ENCODE measurements at regions not wholly inside any gene's neighbourhood (a gene's known extent, or its start where the extent isn't known, plus 50 kb on each side); places are given as distances from the start of the nearest gene placed in this dataset.

GRCh38 chr16:54363766-54364165 lies 77.2 kb upstream of the IRX3 start:
- ChIA-PET POLR2A (no interaction called here), CTCF (no interaction called here)
- Mint-ChIP-seq H3K27me3 (peaks cover 5% of the 10 kb centered on the region), H3K4me3 (no peak overlapping the region), H3K36me3 (ENCODE audit: low read depth) (no peaks in the 10 kb centered on the region), H3K27ac (no peak overlapping the region), H3K9me3 (no peaks in the 10 kb centered on the region), H3K4me1 (no peaks in the 10 kb centered on the region)
- DNase-seq (no peak), ATAC-seq (ENCODE audit: low read depth) (no peak)
- intact Hi-C loops (cut with micrococcal nuclease): no loop called here
- no peak for TF ChIP-seq CTCF (IDR thresholded peaks at IDR 0.05)

- ATAC-seq (ENCODE audit: low read depth): no peak
- Mint-ChIP-seq H3K9me3 (no peaks in the 10 kb centered on the region), H3K36me3 (ENCODE audit: low read depth) (no peaks in the 10 kb centered on the region), H3K4me1 (no peaks in the 10 kb centered on the region), H3K4me3 (no peak overlapping the region), H3K27me3 (peaks cover 7% of the 10 kb centered on the region), H3K27ac (no peak overlapping the region)
- no peak for DNase-seq
- intact Hi-C loops (cut with micrococcal nuclease): no loop called here
- CTCF ChIA-PET: no interaction called here
- POLR2A ChIA-PET: no interaction called here
- no peak for TF ChIP-seq CTCF (IDR thresholded peaks at IDR 0.05)
Observed at GRCh38 chr16:54362591-54363206, 76.1 kb upstream of the IRX3 start.

GRCh38 chr16:54361246-54361645 lies 74.7 kb upstream of the IRX3 start:
- Mint-ChIP-seq H3K4me1 (no peaks in the 10 kb centered on the region), H3K36me3 (ENCODE audit: low read depth) (no peaks in the 10 kb centered on the region), H3K9me3 (no peaks in the 10 kb centered on the region), H3K27ac (no peak overlapping the region), H3K4me3 (no peak overlapping the region), H3K27me3 (peaks cover 7% of the 10 kb centered on the region)
- CTCF ChIA-PET: no interaction called here
- no peak for ATAC-seq (ENCODE audit: low read depth)
- TF ChIP-seq CTCF (IDR thresholded peaks at IDR 0.05): no peak
- no peak for DNase-seq
- POLR2A ChIA-PET: no interaction called here
- intact Hi-C loops (cut with micrococcal nuclease): no loop called here

- Mint-ChIP-seq H3K27me3 (peaks cover 7% of the 10 kb centered on the region), H3K27ac (no peak overlapping the region), H3K36me3 (ENCODE audit: low read depth) (no peaks in the 10 kb centered on the region), H3K4me1 (no peaks in the 10 kb centered on the region), H3K4me3 (no peak overlapping the region), H3K9me3 (peaks cover 1% of the 10 kb centered on the region)
- TF ChIP-seq CTCF (IDR thresholded peaks at IDR 0.05): no peak
- intact Hi-C loops (cut with micrococcal nuclease): no loop called here
- ChIA-PET POLR2A (no interaction called here), CTCF (no interaction called here)
- DNase-seq (no peak), ATAC-seq (ENCODE audit: low read depth) (no peak)
Observed at GRCh38 chr16:54360681-54361080, 74.1 kb upstream of the IRX3 start.

GRCh38 chr16:54359555-54359954 lies 73.0 kb upstream of the IRX3 start:
- Mint-ChIP-seq H3K27ac (no peak overlapping the region), H3K36me3 (ENCODE audit: low read depth) (no peaks in the 10 kb centered on the region), H3K9me3 (peaks cover 6% of the 10 kb centered on the region), H3K4me1 (no peaks in the 10 kb centered on the region), H3K4me3 (no peak overlapping the region), H3K27me3 (peaks cover 7% of the 10 kb centered on the region)
- DNase-seq (no peak), ATAC-seq (ENCODE audit: low read depth) (no peak)
- no peak for TF ChIP-seq CTCF (IDR thresholded peaks at IDR 0.05)
- POLR2A ChIA-PET: no interaction called here
- intact Hi-C loops (cut with micrococcal nuclease): no loop called here
- CTCF ChIA-PET: no interaction called here

Measured in activated B cell treated with CpG ODN at 0.5 μM for 24 hours (primary cell).